Lower lobe of right lung (tissue), 2 donors: ENCODE measurements at regions not wholly inside any gene's neighbourhood (a gene's known extent, or its start where the extent isn't known, plus 50 kb on each side); places are given as distances from the start of the nearest gene placed in this dataset.

Experiments used
- ATAC-seq, 2 donors: fragments of 200-7000 bp; cut with Tn5 transposase; one replicate each; pipeline ENCODE4 v1.9.1; 2020 to 2022; ENCODE audit warnings: mild to moderate bottlenecking in 2 of 2, moderate library complexity in 2 of 2
- DNase-seq: peaks from one replicate; pipeline ENCODE4 v3.0.0-alpha.2; 2020
- H3K27ac ChIP-seq: fragments of 200-600 bp; one replicate; pipeline ENCODE4 v1.8.0; 2022
- H3K27me3 ChIP-seq: fragments of 200-600 bp; one replicate; pipeline ENCODE4 v1.8.0; 2022; ENCODE audit warnings: low read depth
- H3K36me3 ChIP-seq: fragments of 200-600 bp; one replicate; pipeline ENCODE4 v1.8.0; 2022; ENCODE audit warnings: mild to moderate bottlenecking
- H3K4me1 ChIP-seq: fragments of 200-600 bp; one replicate; pipeline ENCODE4 v1.8.0; 2022
- H3K4me3 ChIP-seq: fragments of 200-600 bp; one replicate; pipeline ENCODE4 v1.8.0; 2022; ENCODE audit warnings: mild to moderate bottlenecking
- H3K9me3 ChIP-seq: fragments of 200-600 bp; one replicate; pipeline ENCODE4 v1.8.0; 2022
- intact Hi-C: fragments of 100-400 bp; cut with DNase I; formaldehyde crosslinking; loops from one replicate; pipeline ENCODE4 v1.11.0; 2022
- TF ChIP-seq, protein P1 (sequence below): fragments of 200-600 bp; IDR thresholded peaks from one replicate; pipeline ENCODE4 v1.8.0; 2022; ENCODE audit warnings: antibody characterized with exemption, mild to moderate bottlenecking
- donor health status: DM: no; HTN: yes; CAD: no; lungs with severe emphysema.

DNA sequence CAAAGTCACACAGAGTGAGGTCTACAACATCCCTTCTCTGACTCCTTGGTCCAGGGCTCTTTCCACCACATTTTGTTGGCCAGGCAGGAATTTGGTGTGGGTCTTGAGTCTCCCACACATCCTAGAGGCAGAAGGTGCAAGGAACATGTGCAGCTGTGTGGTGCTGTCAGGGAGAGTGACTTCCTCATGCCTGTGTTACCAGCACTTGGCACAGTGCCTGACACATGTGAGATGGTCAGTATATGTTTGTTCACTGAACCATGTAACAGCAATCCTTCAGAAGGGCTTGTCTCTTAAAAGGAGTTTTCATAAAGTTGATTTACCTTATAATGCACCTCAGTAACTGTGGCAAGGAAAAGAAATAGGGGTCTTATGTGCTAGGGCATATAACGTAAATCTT lies 168.5 kb downstream of the CDC5L start:
- H3K36me3 ChIP-seq, result no peaks in the 10 kb centered on the region
- peaks cover 2% of the 10 kb centered on the region for H3K4me1 ChIP-seq
- peaks cover 9% of the 10 kb centered on the region for H3K27me3 ChIP-seq
- peak; percentile 57 for DNase-seq
- H3K9me3 ChIP-seq, result no peaks in the 10 kb centered on the region
- TF ChIP-seq, protein P1, sequence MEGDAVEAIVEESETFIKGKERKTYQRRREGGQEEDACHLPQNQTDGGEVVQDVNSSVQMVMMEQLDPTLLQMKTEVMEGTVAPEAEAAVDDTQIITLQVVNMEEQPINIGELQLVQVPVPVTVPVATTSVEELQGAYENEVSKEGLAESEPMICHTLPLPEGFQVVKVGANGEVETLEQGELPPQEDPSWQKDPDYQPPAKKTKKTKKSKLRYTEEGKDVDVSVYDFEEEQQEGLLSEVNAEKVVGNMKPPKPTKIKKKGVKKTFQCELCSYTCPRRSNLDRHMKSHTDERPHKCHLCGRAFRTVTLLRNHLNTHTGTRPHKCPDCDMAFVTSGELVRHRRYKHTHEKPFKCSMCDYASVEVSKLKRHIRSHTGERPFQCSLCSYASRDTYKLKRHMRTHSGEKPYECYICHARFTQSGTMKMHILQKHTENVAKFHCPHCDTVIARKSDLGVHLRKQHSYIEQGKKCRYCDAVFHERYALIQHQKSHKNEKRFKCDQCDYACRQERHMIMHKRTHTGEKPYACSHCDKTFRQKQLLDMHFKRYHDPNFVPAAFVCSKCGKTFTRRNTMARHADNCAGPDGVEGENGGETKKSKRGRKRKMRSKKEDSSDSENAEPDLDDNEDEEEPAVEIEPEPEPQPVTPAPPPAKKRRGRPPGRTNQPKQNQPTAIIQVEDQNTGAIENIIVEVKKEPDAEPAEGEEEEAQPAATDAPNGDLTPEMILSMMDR, result no peak
- ATAC-seq, result no peak
- no peak overlapping the region for H3K4me3 ChIP-seq
- intact Hi-C loops, result no loop called here
- no peak overlapping the region for H3K27ac ChIP-seq

DNA sequence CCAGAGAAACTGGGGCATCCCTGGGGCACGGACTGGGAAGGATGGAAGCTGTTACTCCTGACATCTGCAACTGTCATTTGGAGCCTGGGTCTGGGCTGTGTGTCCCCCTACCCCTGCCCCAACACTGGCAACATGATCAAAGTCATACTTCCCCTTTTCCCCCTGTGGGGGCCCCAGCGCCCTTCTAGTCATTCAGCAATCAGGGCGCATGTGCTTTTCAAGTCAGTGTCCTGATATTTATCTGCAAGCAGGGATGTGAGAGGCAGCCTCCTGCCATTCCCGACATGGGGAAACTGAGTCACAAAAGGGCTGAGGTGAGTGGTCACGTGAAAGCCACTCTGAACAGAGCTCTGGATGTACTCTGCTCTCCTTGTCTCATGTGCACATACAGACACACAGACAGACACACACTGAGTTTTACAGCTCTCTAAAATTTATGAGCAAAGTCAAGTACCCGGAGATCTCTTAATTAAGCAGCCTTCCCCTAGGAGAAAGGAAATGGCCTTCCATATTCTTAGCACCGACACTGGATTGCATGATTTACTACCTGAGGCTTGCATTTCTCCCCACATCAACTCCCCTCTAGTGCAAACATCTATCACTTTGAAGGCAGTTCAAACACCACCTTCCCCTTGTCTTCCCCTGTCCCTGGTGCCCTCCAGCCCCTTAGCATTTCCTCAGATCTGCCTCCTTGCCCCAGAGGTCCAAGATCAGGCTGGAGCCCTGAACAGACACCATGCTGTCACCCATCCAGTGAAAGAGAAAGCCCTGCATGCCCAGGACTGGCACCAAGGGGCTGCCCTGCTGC lies 170.7 kb downstream of the CDC5L start:
- no peaks in the 10 kb centered on the region for H3K9me3 ChIP-seq
- peaks cover 7% of the 10 kb centered on the region for H3K4me1 ChIP-seq
- H3K27ac ChIP-seq, result no peak overlapping the region
- H3K36me3 ChIP-seq, result no peaks in the 10 kb centered on the region
- TF ChIP-seq, protein P1, result no peak
- DNase-seq (no peak), ATAC-seq (no peak)
- no peak overlapping the region for H3K4me3 ChIP-seq
- peaks cover 19% of the 10 kb centered on the region for H3K27me3 ChIP-seq
- intact Hi-C loops, result no loop called here

- intact Hi-C loops, result no loop called here
- H3K27me3 ChIP-seq, result peaks cover 19% of the 10 kb centered on the region
These were observed 171.3 kb downstream of the CDC5L start for GRCh38 chr6:44558832-44559251.

DNA sequence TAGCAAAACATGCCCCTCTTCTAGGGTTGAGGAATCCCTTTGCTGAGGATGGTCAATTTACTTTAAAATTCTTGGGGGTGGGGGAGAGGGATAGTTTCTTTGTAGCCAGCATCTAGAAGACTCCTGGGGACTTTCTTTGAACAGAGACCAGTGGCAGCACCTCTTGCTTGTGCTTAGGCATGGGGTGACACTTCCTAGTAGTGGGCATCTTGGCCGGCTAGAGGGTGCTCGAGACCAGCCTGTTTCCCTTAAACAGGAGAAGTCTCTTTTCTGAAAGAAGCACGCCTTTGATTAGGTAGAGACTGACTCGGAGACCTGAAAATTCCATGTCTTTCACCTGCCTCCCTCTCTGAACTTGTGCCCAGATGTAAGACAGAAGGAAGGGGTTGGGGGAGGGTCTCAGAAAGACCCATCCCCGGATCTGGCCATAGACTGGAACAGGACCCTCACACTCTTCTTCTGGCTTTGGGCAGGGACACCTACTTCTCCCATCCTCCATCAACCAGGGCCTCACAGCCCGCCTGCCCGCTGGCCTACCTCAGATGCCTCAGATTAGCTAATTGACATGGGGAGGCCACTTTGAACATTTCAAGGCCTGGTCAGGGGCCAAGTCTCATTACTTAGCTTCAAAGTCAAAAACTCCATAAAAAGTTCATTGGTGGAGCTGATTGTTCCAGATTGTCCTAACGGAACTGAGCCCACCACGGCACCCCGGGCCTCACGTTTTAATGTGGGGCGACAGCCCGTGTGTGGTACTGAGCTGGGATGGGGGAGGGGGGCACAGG lies 172.2 kb downstream of the CDC5L start:
- Histone ChIP-seq H3K4me3 (no peak overlapping the region), H3K4me1 (peaks cover 7% of the 10 kb centered on the region), H3K9me3 (no peaks in the 10 kb centered on the region), H3K27ac (no peak overlapping the region), H3K36me3 (no peaks in the 10 kb centered on the region), H3K27me3 (peaks cover 19% of the 10 kb centered on the region)
- no peak for ATAC-seq
- no peak for DNase-seq
- intact Hi-C loops, result no loop called here
- TF ChIP-seq, protein P1, result no peak

More at GRCh38 chr6:44558832-44559251, 171.3 kb downstream of the CDC5L start:
- no peaks in the 10 kb centered on the region for H3K36me3 ChIP-seq
- H3K4me3 ChIP-seq, result no peak overlapping the region
- TF ChIP-seq, protein P1, result no peak
- DNase-seq (no peak), ATAC-seq (no peak)
- peaks cover 7% of the 10 kb centered on the region for H3K4me1 ChIP-seq
- no peak overlapping the region for H3K27ac ChIP-seq
- no peaks in the 10 kb centered on the region for H3K9me3 ChIP-seq

DNA sequence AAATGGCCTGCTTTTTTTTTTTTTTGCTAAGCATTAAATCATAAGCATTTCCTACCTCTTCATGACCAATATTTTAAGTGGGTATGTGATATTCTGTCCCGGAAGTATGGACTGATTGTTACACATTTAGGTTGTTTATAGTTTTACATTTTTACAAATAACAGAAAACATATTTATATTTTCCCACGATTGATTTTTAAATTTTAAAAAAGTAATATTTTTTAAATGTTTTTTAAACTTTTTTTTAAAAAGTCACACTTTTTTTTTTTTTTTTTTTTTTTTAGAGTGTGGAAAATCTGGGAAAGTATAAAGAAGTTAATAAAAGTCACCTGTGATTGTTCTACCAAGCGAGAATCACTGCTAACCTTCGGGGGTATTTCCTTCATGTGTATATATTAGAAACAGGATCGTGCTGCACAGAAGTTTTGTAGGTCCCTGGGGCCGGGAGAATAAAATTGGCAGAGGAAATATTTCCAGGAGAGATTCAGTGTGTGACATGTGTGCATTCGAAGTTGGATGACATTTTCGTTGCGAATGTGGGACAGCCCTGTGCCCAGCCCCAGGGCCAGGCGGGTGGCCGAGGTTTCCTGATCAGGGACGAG lies 173.1 kb downstream of the CDC5L start:
- peaks cover 19% of the 10 kb centered on the region for H3K27me3 ChIP-seq
- no peak overlapping the region for H3K27ac ChIP-seq
- H3K9me3 ChIP-seq, result no peaks in the 10 kb centered on the region
- DNase-seq (no peak), ATAC-seq (no peak)
- H3K4me1 ChIP-seq, result peaks cover 7% of the 10 kb centered on the region
- intact Hi-C loops, result no loop called here
- TF ChIP-seq, protein P1, result no peak
- no peaks in the 10 kb centered on the region for H3K36me3 ChIP-seq
- H3K4me3 ChIP-seq, result no peak overlapping the region
